ENCODE measurements at regions not wholly inside any gene's neighbourhood (a gene's known extent, or its start where the extent isn't known, plus 50 kb on each side); places are given as distances from the start of the nearest gene placed in this dataset.

DNA sequence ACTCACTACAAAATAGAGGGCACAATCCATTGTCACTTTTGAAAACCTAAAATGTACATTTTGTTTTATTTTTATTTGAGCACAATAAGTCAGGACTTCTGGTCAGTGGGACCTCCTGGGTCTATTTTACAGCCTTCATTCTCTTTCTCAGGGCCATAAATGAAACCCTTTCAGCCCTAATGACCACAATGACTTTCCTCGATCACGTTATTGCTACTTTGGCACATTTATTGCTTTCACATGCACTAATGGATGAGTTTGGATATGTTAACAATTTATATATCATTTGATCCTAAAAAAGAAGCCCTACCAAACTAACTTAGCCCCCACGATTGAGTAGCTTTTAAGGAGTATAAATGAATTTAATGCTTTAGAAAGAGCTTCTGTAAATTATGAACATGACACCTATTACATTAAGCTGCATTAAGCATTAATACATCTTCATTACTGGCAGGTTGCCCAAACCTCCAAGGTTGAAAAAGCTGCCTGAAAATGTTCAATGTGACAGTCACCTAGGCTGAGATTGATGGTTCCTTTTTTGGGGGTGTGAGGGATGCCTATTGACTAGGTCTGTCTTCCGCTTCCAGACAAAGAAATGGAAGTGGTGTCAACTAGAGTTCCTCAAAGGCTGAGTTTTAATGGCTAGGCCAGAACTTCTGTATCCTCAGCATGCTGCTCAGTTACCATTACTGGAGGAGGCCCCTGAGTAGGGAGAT lies 296.4 kb downstream of the GPAT3 start:
- H3K9me3 ChIP-seq (ENCODE audit: control insufficient read depth in 2 of 2, low read length in 2 of 2) = no peaks in the 10 kb centered on the region

DNA sequence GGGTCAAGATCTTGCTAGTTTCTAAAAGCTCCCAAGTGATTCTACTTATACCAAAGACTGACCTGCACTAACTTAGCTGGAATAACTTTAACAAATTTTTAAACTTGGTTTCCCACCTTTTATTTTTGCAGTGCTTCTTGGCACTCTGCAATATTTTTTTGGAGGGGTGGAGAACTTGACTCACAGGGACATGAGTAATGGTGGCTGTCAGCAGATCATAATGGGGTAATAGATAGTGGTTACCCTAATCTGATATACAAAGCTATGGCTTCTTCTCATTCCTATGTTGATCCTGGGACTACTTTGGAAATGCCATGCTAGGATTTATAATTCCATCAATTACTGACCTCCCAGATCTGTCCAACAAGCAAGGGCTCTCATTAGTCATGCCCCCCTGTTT lies 295.7 kb downstream of the GPAT3 start:
- no peaks in the 10 kb centered on the region for H3K9me3 ChIP-seq (ENCODE audit: control insufficient read depth in 2 of 2, low read length in 2 of 2)
- H3K4me1 ChIP-seq (ENCODE audit: control insufficient read depth in 2 of 2, insufficient read depth in 2 of 2, low read length in 2 of 2) = no peaks in the 10 kb centered on the region
- no peaks in the 10 kb centered on the region for H3K27me3 ChIP-seq (ENCODE audit: control insufficient read depth in 2 of 2, insufficient read depth in 2 of 2, low read length in 2 of 2)
- H3K27ac ChIP-seq (ENCODE audit: low read depth in 2 of 2, low read length in 2 of 2) = no peak overlapping the region
- no peak overlapping the region for H3K9ac ChIP-seq (ENCODE audit: low read depth in 1 of 2, low read length in 2 of 2)
- no peak overlapping the region for H3K4me3 ChIP-seq (ENCODE audit: low read length in 2 of 2)
- H3K36me3 ChIP-seq (ENCODE audit: control insufficient read depth in 2 of 2, insufficient read depth in 2 of 2, low read length in 2 of 2) = no peaks in the 10 kb centered on the region

More for the DNA sequence above, 296.4 kb downstream of the GPAT3 start:
- Histone ChIP-seq H3K27ac (ENCODE audit: low read depth in 2 of 2, low read length in 2 of 2) (no peak overlapping the region), H3K4me1 (ENCODE audit: control insufficient read depth in 2 of 2, insufficient read depth in 2 of 2, low read length in 2 of 2) (no peaks in the 10 kb centered on the region), H3K9ac (ENCODE audit: low read depth in 1 of 2, low read length in 2 of 2) (no peak overlapping the region), H3K36me3 (ENCODE audit: control insufficient read depth in 2 of 2, insufficient read depth in 2 of 2, low read length in 2 of 2) (no peaks in the 10 kb centered on the region), H3K27me3 (ENCODE audit: control insufficient read depth in 2 of 2, insufficient read depth in 2 of 2, low read length in 2 of 2) (no peaks in the 10 kb centered on the region), H3K4me3 (ENCODE audit: low read length in 2 of 2) (no peak overlapping the region)

GRCh38 chr4:83830138-83830888 lies 294.4 kb downstream of the GPAT3 start:
- Histone ChIP-seq H3K9me3 (ENCODE audit: control insufficient read depth in 2 of 2, low read length in 2 of 2) (no peaks in the 10 kb centered on the region), H3K9ac (ENCODE audit: low read depth in 1 of 2, low read length in 2 of 2) (no peak overlapping the region), H3K27ac (ENCODE audit: low read depth in 2 of 2, low read length in 2 of 2) (no peak overlapping the region), H3K4me3 (ENCODE audit: low read length in 2 of 2) (no peak overlapping the region), H3K36me3 (ENCODE audit: control insufficient read depth in 2 of 2, insufficient read depth in 2 of 2, low read length in 2 of 2) (no peaks in the 10 kb centered on the region), H3K27me3 (ENCODE audit: control insufficient read depth in 2 of 2, insufficient read depth in 2 of 2, low read length in 2 of 2) (no peaks in the 10 kb centered on the region), H3K4me1 (ENCODE audit: control insufficient read depth in 2 of 2, insufficient read depth in 2 of 2, low read length in 2 of 2) (no peaks in the 10 kb centered on the region)

GRCh38 chr4:83828601-83829000 lies 292.7 kb downstream of the GPAT3 start:
- H3K27me3 ChIP-seq (ENCODE audit: control insufficient read depth in 2 of 2, insufficient read depth in 2 of 2, low read length in 2 of 2) = no peaks in the 10 kb centered on the region
- no peaks in the 10 kb centered on the region for H3K9me3 ChIP-seq (ENCODE audit: control insufficient read depth in 2 of 2, low read length in 2 of 2)
- no peak overlapping the region for H3K9ac ChIP-seq (ENCODE audit: low read depth in 1 of 2, low read length in 2 of 2)
- H3K4me1 ChIP-seq (ENCODE audit: control insufficient read depth in 2 of 2, insufficient read depth in 2 of 2, low read length in 2 of 2) = no peaks in the 10 kb centered on the region
- H3K36me3 ChIP-seq (ENCODE audit: control insufficient read depth in 2 of 2, insufficient read depth in 2 of 2, low read length in 2 of 2) = no peaks in the 10 kb centered on the region
- no peak overlapping the region for H3K27ac ChIP-seq (ENCODE audit: low read depth in 2 of 2, low read length in 2 of 2)
- no peak overlapping the region for H3K4me3 ChIP-seq (ENCODE audit: low read length in 2 of 2)

DNA sequence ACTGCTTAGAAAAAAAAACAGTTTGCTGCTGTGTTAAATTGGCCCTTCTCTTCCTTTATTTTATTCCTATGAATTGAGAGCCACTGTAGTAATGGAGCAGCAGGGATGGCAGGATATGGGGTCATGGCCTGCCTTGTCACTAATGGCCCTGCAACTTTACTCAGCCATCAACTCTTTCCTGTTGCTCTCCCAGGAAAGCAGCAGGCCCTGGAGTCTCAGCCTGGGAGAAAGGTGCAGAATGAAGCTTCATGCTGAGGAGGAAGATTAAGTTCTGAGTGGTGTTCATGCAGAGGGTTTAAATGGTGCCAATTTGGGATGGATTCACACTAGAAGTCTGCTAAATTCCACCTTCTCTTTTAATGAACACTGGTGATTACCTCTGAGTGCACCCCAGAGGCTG lies 285.6 kb downstream of the GPAT3 start:
- no peak overlapping the region for H3K9ac ChIP-seq (ENCODE audit: low read depth in 1 of 2, low read length in 2 of 2)
- H3K4me1 ChIP-seq (ENCODE audit: control insufficient read depth in 2 of 2, insufficient read depth in 2 of 2, low read length in 2 of 2) = no peaks in the 10 kb centered on the region
- no peak overlapping the region for H3K4me3 ChIP-seq (ENCODE audit: low read length in 2 of 2)
- H3K27ac ChIP-seq (ENCODE audit: low read depth in 2 of 2, low read length in 2 of 2) = no peak overlapping the region
- H3K36me3 ChIP-seq (ENCODE audit: control insufficient read depth in 2 of 2, insufficient read depth in 2 of 2, low read length in 2 of 2) = no peaks in the 10 kb centered on the region
- H3K27me3 ChIP-seq (ENCODE audit: control insufficient read depth in 2 of 2, insufficient read depth in 2 of 2, low read length in 2 of 2) = no peaks in the 10 kb centered on the region
- no peaks in the 10 kb centered on the region for H3K9me3 ChIP-seq (ENCODE audit: control insufficient read depth in 2 of 2, low read length in 2 of 2)

DNA sequence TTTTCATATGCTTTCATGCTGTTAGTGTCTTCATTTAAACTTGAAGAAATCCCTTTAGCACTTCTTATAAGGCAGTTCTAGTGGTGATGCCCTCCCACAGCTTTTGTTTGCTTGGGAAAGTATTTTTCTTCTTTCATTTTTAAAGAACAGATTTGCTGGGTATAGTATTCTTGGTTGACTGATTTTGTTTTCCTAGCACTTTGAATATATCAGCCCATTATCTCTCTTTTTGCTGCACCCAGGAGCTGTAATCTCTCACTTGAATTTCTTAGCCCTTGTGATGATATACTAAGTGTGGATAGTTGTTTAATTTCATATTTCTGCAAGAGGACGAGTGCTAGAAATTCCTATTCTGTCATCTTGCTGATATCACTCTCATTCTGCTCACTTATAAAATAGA lies 283.7 kb downstream of the GPAT3 start:
- Histone ChIP-seq H3K36me3 (ENCODE audit: control insufficient read depth in 2 of 2, insufficient read depth in 2 of 2, low read length in 2 of 2) (no peaks in the 10 kb centered on the region), H3K4me3 (ENCODE audit: low read length in 2 of 2) (no peak overlapping the region), H3K4me1 (ENCODE audit: control insufficient read depth in 2 of 2, insufficient read depth in 2 of 2, low read length in 2 of 2) (no peaks in the 10 kb centered on the region), H3K9ac (ENCODE audit: low read depth in 1 of 2, low read length in 2 of 2) (no peak overlapping the region), H3K9me3 (ENCODE audit: control insufficient read depth in 2 of 2, low read length in 2 of 2) (no peaks in the 10 kb centered on the region), H3K27ac (ENCODE audit: low read depth in 2 of 2, low read length in 2 of 2) (no peak overlapping the region), H3K27me3 (ENCODE audit: control insufficient read depth in 2 of 2, insufficient read depth in 2 of 2, low read length in 2 of 2) (no peaks in the 10 kb centered on the region)

- Histone ChIP-seq H3K4me3 (ENCODE audit: low read length in 2 of 2) (no peak overlapping the region), H3K36me3 (ENCODE audit: control insufficient read depth in 2 of 2, insufficient read depth in 2 of 2, low read length in 2 of 2) (no peaks in the 10 kb centered on the region), H3K27ac (ENCODE audit: low read depth in 2 of 2, low read length in 2 of 2) (no peak overlapping the region), H3K27me3 (ENCODE audit: control insufficient read depth in 2 of 2, insufficient read depth in 2 of 2, low read length in 2 of 2) (no peaks in the 10 kb centered on the region), H3K9ac (ENCODE audit: low read depth in 1 of 2, low read length in 2 of 2) (no peak overlapping the region), H3K9me3 (ENCODE audit: control insufficient read depth in 2 of 2, low read length in 2 of 2) (no peaks in the 10 kb centered on the region), H3K4me1 (ENCODE audit: control insufficient read depth in 2 of 2, insufficient read depth in 2 of 2, low read length in 2 of 2) (no peaks in the 10 kb centered on the region)
Observed at GRCh38 chr4:83810428-83810827, 274.5 kb downstream of the GPAT3 start.

DNA sequence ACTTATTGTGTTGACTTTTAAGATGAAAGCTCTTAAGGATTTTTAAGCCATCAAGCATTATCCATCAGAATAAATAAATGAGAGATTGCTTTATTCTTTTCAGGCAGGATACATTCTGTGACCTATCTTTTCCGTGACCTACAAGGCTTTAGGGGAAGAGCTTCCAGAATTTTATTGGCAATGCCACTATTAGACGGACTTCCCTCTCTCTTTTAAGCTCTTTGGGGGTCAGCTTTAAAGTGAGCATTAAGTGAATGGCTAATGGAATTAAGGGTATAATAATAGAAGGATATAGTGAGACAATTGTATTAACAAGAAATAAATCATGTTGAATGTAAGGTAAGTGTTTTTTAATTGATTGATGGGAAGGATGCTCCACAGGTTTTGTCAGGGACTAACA lies 273.7 kb downstream of the GPAT3 start:
- Histone ChIP-seq H3K4me3 (ENCODE audit: low read length in 2 of 2) (no peak overlapping the region), H3K4me1 (ENCODE audit: control insufficient read depth in 2 of 2, insufficient read depth in 2 of 2, low read length in 2 of 2) (no peaks in the 10 kb centered on the region), H3K27ac (ENCODE audit: low read depth in 2 of 2, low read length in 2 of 2) (no peak overlapping the region), H3K9me3 (ENCODE audit: control insufficient read depth in 2 of 2, low read length in 2 of 2) (no peaks in the 10 kb centered on the region), H3K9ac (ENCODE audit: low read depth in 1 of 2, low read length in 2 of 2) (no peak overlapping the region), H3K36me3 (ENCODE audit: control insufficient read depth in 2 of 2, insufficient read depth in 2 of 2, low read length in 2 of 2) (no peaks in the 10 kb centered on the region), H3K27me3 (ENCODE audit: control insufficient read depth in 2 of 2, insufficient read depth in 2 of 2, low read length in 2 of 2) (no peaks in the 10 kb centered on the region)

GRCh38 chr4:83793481-83793880 lies 257.6 kb downstream of the GPAT3 start:
- H3K4me3 ChIP-seq (ENCODE audit: low read length in 2 of 2) = no peak overlapping the region
- no peak overlapping the region for H3K9ac ChIP-seq (ENCODE audit: low read depth in 1 of 2, low read length in 2 of 2)
- H3K27ac ChIP-seq (ENCODE audit: low read depth in 2 of 2, low read length in 2 of 2) = no peak overlapping the region
- no peaks in the 10 kb centered on the region for H3K9me3 ChIP-seq (ENCODE audit: control insufficient read depth in 2 of 2, low read length in 2 of 2)
- H3K27me3 ChIP-seq (ENCODE audit: control insufficient read depth in 2 of 2, insufficient read depth in 2 of 2, low read length in 2 of 2) = no peaks in the 10 kb centered on the region
- H3K4me1 ChIP-seq (ENCODE audit: control insufficient read depth in 2 of 2, insufficient read depth in 2 of 2, low read length in 2 of 2) = no peaks in the 10 kb centered on the region
- H3K36me3 ChIP-seq (ENCODE audit: control insufficient read depth in 2 of 2, insufficient read depth in 2 of 2, low read length in 2 of 2) = no peaks in the 10 kb centered on the region

DNA sequence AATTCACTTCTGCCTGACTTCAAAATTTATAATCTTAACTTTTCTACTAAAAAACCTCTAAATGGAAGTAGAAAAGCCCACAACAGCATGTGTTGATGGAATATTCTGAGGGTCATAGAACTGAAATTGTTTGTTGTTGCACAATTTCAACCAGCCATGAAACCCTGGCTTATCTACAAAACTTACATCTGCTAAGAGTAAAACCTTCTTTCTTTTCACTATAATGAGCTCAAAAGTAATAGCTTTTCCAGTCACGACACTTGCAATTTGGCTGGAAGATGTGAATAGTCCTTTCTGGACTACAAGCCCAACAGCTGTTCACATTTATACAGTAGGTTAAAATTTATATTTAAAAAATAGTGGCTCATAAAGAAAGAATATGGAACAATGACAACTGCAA lies 250.0 kb downstream of the GPAT3 start:
- no peaks in the 10 kb centered on the region for H3K9me3 ChIP-seq (ENCODE audit: control insufficient read depth in 2 of 2, low read length in 2 of 2)
- no peak overlapping the region for H3K9ac ChIP-seq (ENCODE audit: low read depth in 1 of 2, low read length in 2 of 2)
- H3K4me1 ChIP-seq (ENCODE audit: control insufficient read depth in 2 of 2, insufficient read depth in 2 of 2, low read length in 2 of 2) = no peaks in the 10 kb centered on the region
- H3K27ac ChIP-seq (ENCODE audit: low read depth in 2 of 2, low read length in 2 of 2) = no peak overlapping the region
- H3K36me3 ChIP-seq (ENCODE audit: control insufficient read depth in 2 of 2, insufficient read depth in 2 of 2, low read length in 2 of 2) = no peaks in the 10 kb centered on the region
- no peak overlapping the region for H3K4me3 ChIP-seq (ENCODE audit: low read length in 2 of 2)
- H3K27me3 ChIP-seq (ENCODE audit: control insufficient read depth in 2 of 2, insufficient read depth in 2 of 2, low read length in 2 of 2) = no peaks in the 10 kb centered on the region

Data from mucosa of rectum (tissue), 2 donors.